Spinal cord (tissue), 10 donors: ENCODE measurements at regions not wholly inside any gene's neighbourhood (a gene's known extent, or its start where the extent isn't known, plus 50 kb on each side); places are given as distances from the start of the nearest gene placed in this dataset. TPM values are rescaled to one million over a fixed set of nuclear protein-coding genes. Genes with fewer than 3 reads are reported as not detected.

Experiments
- DNase-seq, 6 donors: peaks; one replicate each; pipeline versions ENCODE4 v3.0.0 to v3.0.0-alpha.2; 2013 to 2015; ENCODE audit warnings: low spot score in 6 of 6, low read depth in 4 of 6
- H3K27ac ChIP-seq: one replicate; pipeline ENCODE4 v1.5.1; 2013; ENCODE audit warnings: low read depth, low read length, control low read depth
- H3K27me3 ChIP-seq: one replicate; pipeline ENCODE4 v1.6.1; 2013; ENCODE audit warnings: low read length; ENCODE audit not compliant: control insufficient read depth, insufficient read depth
- H3K36me3 ChIP-seq: one replicate; pipeline ENCODE4 v1.6.1; 2013; ENCODE audit warnings: low read length; ENCODE audit not compliant: control insufficient read depth, insufficient read depth
- H3K4me1 ChIP-seq: one replicate; pipeline ENCODE4 v1.6.1; 2013; ENCODE audit warnings: low read length; ENCODE audit not compliant: control insufficient read depth, insufficient read depth
- H3K4me3 ChIP-seq: one replicate; pipeline ENCODE4 v1.5.1; 2013; ENCODE audit warnings: low read depth, low read length, control low read depth
- H3K9me3 ChIP-seq: one replicate; pipeline ENCODE4 v1.6.1; 2013; ENCODE audit warnings: low read length; ENCODE audit not compliant: control insufficient read depth, insufficient read depth
- WGBS: methylation state at CpG from one replicate; pipeline ENCODE4 v1.1.5; 2013; ENCODE audit warnings: missing lambda C conversion rate; ENCODE audit not compliant: insufficient coverage; 5-methylcytosine and 5-hydroxymethylcytosine counted together
- small RNA-seq: library from RNA; depleted of rRNA; stranded (forward); fragments of <200 nt; gene quantifications from one replicate; pipeline ENCODE3, GENCODE V24; 2014; ENCODE audit warnings: low replicate concordance
- donor health status: healthy.

DNA sequence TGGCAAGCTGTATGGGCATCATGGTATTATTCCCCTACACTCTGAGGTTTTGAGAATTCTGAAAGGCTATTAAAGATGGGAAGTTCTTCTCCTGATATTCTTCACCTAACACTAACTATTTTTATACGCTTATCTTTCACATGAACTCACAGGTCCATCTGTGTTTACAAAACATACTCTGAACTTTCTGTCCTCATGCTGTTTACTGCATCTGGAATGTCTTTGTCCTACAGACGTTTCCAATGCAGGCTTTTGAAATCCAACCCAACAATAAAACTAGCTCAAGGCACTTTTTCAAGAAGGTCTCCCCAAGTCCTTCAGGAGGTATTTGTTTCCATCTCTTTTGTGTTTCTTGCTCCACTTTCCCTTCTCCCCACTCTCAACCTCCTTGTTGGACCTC, 60.5 kb upstream of the MLIP start:
- Histone ChIP-seq H3K36me3 (no peaks in the 10 kb centered on the region), H3K4me1 (no peaks in the 10 kb centered on the region), H3K4me3 (no peak overlapping the region), H3K27me3 (no peaks in the 10 kb centered on the region), H3K9me3 (no peaks in the 10 kb centered on the region), H3K27ac (no peak overlapping the region)
- no peak for DNase-seq
- WGBS, result 35% methylated on average over 2 of the region's 2 CpGs

DNA sequence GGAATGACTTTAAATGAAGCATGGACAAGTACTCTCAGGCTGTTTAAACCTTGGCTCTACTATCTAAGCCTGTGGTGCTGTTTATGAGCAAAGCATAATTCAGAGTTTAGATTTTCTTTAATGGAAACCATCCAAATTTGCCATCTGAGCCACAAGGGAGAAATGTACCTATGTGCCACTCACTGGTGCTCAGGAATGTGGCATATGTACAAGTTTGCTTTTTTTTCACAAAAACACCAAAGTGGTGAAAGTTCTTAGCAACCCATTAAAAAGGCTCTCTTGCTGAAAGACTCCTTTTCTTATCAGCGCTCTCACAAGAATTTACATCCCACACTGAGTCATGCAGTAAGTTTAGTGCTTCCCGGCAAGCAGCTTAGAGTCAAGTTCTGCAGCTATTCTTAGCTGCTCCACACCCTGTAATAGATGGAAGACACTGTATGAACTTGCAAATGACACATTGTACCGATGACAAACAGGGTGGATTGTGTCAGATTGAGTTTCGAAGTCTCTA, 57.3 kb upstream of the MLIP start:
- Histone ChIP-seq H3K9me3 (no peaks in the 10 kb centered on the region), H3K27me3 (no peaks in the 10 kb centered on the region), H3K36me3 (no peaks in the 10 kb centered on the region), H3K4me1 (no peaks in the 10 kb centered on the region), H3K27ac (no peak overlapping the region), H3K4me3 (no peak overlapping the region)
- 80% methylated on average over 2 of the region's 4 CpGs for WGBS
- peak in 3 of 6 donors; percentile 7 to 54 (median 35) for DNase-seq

DNA sequence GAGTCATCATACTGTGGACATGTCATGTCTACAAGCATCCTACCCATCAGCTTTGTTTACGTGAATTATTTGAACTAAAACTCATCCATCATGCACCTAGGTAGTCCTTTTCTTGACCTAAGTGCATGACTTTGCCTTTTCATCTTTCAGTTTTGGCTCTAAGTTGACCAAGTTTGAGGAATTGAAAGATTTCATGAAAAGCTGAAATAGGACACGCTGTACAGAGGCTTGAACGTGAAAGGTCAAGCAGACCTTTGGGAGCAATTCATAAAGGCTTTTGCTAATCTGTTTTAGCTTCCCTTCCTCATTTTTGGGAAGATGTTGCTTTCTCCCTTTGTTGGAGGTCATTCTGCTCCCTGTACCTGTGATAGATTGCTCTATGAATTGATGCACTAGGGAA, 55.1 kb upstream of the MLIP start:
- Histone ChIP-seq H3K4me1 (no peaks in the 10 kb centered on the region), H3K36me3 (no peaks in the 10 kb centered on the region), H3K27me3 (no peaks in the 10 kb centered on the region), H3K9me3 (no peaks in the 10 kb centered on the region), H3K27ac (no peak overlapping the region), H3K4me3 (no peak overlapping the region)
- 94% methylated on average over 2 of the region's 3 CpGs for whole genome bisulfite sequencing
- no peak for DNase-seq

DNA sequence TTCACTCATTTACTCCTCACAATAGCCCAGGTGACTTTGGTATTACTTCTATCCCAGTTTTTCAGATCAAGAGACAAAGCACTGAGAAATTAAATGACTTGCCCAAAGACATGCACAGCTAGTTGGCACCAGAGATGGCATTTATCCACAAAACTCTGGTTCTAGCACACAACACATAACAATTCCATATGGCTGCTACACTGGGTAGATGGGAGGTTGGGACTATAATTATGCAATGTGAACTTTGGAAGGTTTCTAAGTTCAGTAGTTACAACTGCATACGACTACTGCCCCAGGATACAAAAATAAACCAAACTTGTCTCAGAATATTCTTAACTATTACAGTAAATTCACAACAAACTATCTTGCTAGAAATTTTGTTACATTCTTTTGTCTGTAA, 54.2 kb upstream of the MLIP start:
- Histone ChIP-seq H3K27me3 (no peaks in the 10 kb centered on the region), H3K9me3 (no peaks in the 10 kb centered on the region), H3K4me1 (no peaks in the 10 kb centered on the region), H3K36me3 (no peaks in the 10 kb centered on the region), H3K4me3 (no peak overlapping the region), H3K27ac (no peak overlapping the region)
- no CpG with 5 or more reads among the region's 1 CpG for WGBS
- peak in 1 of 6 donors; percentile 68 for DNase-seq

DNA sequence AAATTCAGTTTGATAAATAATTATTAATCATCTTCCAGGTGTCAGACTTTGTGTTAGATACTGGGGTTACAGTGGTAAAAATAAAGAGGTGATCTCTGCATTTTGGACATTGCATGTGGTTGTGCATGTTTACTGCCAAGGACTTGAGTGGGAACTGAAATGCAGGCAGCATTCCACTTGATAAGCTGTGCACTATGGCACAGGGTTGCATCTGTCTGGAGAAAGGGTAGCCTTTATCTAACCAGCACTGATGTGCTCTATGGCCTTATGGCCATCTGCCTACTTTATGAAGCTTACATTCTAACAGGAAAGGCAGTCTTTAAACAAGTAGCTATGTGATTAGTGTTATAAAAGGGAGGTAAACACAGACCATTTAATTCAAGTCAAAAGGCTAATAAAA, 53.0 kb upstream of the MLIP start:
- H3K4me1 ChIP-seq, result no peaks in the 10 kb centered on the region
- H3K27ac ChIP-seq, result no peak overlapping the region
- H3K36me3 ChIP-seq, result no peaks in the 10 kb centered on the region
- H3K9me3 ChIP-seq, result no peaks in the 10 kb centered on the region
- H3K4me3 ChIP-seq, result no peak overlapping the region
- no peaks in the 10 kb centered on the region for H3K27me3 ChIP-seq
- DNase-seq, result no peak

DNA sequence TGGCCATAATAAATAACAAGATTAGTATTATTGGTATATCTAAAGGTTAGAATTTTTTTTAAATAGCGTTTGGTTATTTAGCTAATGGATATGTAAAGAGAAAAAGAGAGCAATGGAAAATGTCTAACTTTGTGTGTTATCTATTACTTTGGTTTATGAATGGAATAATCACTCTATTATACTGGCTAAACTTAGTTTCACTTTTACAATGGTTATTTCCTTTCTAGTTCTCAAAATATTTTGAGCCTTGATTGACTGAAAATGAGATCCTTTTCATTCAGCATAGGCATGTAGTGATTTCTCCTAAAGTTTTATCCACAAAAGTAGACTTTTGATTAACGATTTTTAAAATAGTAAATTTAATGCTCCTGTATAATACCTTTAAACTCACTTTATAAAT, 51.6 kb upstream of the MLIP start:
- no CpG with 5 or more reads among the region's 2 CpGs for WGBS
- Histone ChIP-seq H3K4me3 (no peak overlapping the region), H3K4me1 (no peaks in the 10 kb centered on the region)

DNA sequence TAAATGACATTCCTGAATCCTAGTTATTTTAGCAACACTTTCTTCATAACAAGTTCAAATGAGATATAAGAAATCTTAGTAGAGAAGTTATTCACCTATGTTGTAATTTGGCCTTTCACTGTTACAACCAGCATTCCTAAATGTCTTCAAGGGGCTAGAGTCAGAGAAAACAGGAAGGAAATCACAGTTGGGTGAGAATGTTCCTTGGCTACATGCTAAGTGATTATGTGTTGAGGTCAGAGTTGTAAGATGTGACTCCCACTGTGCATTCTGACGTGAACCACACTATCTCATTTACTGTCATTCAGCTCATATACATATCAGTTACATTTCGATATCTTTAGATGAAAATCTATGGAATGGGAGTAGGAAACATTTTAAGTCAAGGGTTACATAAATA, 51.0 kb upstream of the MLIP start:
- no peaks in the 10 kb centered on the region for H3K36me3 ChIP-seq
- H3K4me3 ChIP-seq, result no peak overlapping the region
- H3K27ac ChIP-seq, result no peak overlapping the region
- no CpG with 5 or more reads among the region's 2 CpGs for WGBS
- no peaks in the 10 kb centered on the region for H3K27me3 ChIP-seq
- no peaks in the 10 kb centered on the region for H3K9me3 ChIP-seq
- no peak for DNase-seq
- H3K4me1 ChIP-seq, result no peaks in the 10 kb centered on the region

More for the DNA sequence above, 51.6 kb upstream of the MLIP start:
- Histone ChIP-seq H3K27me3 (no peaks in the 10 kb centered on the region), H3K9me3 (no peaks in the 10 kb centered on the region), H3K27ac (no peak overlapping the region), H3K36me3 (no peaks in the 10 kb centered on the region)
- DNase-seq, result no peak

Small RNAs in the stretch of these regions (small RNA-seq; reads per million reads assigned to genes)
- gene ERHP2, result not detected
